ENCODE measurements at regions not wholly inside any gene's neighbourhood (a gene's known extent, or its start where the extent isn't known, plus 50 kb on each side); places are given as distances from the start of the nearest gene placed in this dataset.

DNA sequence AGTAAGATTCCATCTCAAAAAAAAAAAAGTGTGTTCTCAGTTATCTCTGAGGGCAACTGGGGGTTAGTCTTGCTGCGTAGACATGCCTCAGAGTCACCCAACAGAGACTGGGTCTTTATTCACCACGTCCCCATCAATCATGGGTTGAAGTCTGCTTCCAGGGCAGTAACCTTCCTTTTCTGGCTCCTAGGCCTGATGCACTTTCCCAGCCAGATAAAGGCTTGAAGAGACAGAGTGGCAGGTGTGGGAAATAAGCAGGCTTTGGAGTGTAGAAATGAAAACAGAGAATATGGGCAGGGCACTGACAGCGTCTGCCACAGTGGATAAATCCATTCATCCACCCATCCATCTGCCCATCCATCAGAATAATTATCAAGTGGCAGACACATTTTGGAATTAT is 134.1 kb upstream of the LGALSL start:
- TF ChIP-seq FOXP2 (optimal IDR thresholded peaks at IDR 0.05; ENCODE audit: borderline replicate concordance, extremely low read depth, extremely low read length, insufficient read depth) (no peak), POLR2AphosphoS5 (IDR thresholded peaks at IDR 0.05; ENCODE audit: low read depth, low read length) (no peak), SIN3A (IDR thresholded peaks at IDR 0.05; ENCODE audit: borderline replicate concordance, insufficient read depth, low read length) (no peak), TAF1 (IDR thresholded peaks at IDR 0.05; ENCODE audit: borderline replicate concordance, insufficient read depth, low read length) (no peak)
- TF ChIP-seq, protein P1, sequence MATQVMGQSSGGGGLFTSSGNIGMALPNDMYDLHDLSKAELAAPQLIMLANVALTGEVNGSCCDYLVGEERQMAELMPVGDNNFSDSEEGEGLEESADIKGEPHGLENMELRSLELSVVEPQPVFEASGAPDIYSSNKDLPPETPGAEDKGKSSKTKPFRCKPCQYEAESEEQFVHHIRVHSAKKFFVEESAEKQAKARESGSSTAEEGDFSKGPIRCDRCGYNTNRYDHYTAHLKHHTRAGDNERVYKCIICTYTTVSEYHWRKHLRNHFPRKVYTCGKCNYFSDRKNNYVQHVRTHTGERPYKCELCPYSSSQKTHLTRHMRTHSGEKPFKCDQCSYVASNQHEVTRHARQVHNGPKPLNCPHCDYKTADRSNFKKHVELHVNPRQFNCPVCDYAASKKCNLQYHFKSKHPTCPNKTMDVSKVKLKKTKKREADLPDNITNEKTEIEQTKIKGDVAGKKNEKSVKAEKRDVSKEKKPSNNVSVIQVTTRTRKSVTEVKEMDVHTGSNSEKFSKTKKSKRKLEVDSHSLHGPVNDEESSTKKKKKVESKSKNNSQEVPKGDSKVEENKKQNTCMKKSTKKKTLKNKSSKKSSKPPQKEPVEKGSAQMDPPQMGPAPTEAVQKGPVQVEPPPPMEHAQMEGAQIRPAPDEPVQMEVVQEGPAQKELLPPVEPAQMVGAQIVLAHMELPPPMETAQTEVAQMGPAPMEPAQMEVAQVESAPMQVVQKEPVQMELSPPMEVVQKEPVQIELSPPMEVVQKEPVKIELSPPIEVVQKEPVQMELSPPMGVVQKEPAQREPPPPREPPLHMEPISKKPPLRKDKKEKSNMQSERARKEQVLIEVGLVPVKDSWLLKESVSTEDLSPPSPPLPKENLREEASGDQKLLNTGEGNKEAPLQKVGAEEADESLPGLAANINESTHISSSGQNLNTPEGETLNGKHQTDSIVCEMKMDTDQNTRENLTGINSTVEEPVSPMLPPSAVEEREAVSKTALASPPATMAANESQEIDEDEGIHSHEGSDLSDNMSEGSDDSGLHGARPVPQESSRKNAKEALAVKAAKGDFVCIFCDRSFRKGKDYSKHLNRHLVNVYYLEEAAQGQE (IDR thresholded peaks at IDR 0.05; ENCODE audit: insufficient read depth in 1 of 2, low read depth in 2 of 2, low read length in 2 of 2) = no peak

DNA sequence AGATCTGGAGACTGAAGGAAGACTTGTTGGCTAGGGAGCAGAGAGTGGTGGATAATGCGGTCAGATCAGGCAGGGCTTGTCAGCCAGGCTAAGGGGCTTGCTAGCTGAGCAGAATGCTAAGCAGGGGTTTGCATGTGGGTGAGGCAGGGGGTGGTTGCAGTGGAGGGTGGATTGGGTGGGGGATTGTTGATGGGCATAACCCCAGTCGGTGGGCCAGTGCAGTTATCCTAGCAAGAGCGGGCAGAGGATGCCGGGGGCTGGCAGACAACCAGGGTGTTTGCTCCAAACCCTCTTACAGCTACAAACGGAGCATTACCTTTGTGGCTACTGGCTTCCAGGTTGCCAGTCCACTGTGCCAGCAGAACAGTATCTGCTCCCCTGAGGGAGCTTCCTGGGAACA is 131.5 kb upstream of the LGALSL start:
- TF ChIP-seq, protein P1 (IDR thresholded peaks at IDR 0.05; ENCODE audit: insufficient read depth in 1 of 2, low read depth in 2 of 2, low read length in 2 of 2) = no peak
- TF ChIP-seq SIN3A (IDR thresholded peaks at IDR 0.05; ENCODE audit: borderline replicate concordance, insufficient read depth, low read length) (no peak), POLR2AphosphoS5 (IDR thresholded peaks at IDR 0.05; ENCODE audit: low read depth, low read length) (no peak)

DNA sequence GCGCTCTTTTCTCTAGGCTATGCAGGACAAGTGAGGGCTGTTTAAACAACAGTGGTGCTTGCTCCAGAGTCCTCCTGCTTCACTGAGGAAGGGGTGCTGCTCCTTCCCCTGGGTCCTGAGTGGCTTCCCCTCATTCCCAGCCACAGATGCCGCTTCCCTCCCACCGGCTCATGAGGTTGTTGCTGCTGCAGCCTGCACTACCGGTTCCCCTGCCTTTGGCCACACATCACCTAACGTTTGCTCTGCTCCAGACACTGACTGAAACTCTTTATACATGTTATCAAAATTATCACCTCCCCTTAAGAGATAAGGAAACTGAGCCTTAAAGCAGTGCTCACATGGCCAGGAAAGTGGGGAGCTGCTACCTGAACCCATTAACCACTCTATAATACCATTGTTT is 130.8 kb upstream of the LGALSL start:
- no peak for TF ChIP-seq SIN3A (IDR thresholded peaks at IDR 0.05; ENCODE audit: borderline replicate concordance, insufficient read depth, low read length)
- TF ChIP-seq, protein P1 (IDR thresholded peaks at IDR 0.05; ENCODE audit: insufficient read depth in 1 of 2, low read depth in 2 of 2, low read length in 2 of 2) = no peak
- TF ChIP-seq POLR2AphosphoS5 (IDR thresholded peaks at IDR 0.05; ENCODE audit: low read depth, low read length) = no peak
- no peak for TF ChIP-seq FOXP2 (optimal IDR thresholded peaks at IDR 0.05; ENCODE audit: borderline replicate concordance, extremely low read depth, extremely low read length, insufficient read depth)
- no peak for TF ChIP-seq TAF1 (IDR thresholded peaks at IDR 0.05; ENCODE audit: borderline replicate concordance, insufficient read depth, low read length)

DNA sequence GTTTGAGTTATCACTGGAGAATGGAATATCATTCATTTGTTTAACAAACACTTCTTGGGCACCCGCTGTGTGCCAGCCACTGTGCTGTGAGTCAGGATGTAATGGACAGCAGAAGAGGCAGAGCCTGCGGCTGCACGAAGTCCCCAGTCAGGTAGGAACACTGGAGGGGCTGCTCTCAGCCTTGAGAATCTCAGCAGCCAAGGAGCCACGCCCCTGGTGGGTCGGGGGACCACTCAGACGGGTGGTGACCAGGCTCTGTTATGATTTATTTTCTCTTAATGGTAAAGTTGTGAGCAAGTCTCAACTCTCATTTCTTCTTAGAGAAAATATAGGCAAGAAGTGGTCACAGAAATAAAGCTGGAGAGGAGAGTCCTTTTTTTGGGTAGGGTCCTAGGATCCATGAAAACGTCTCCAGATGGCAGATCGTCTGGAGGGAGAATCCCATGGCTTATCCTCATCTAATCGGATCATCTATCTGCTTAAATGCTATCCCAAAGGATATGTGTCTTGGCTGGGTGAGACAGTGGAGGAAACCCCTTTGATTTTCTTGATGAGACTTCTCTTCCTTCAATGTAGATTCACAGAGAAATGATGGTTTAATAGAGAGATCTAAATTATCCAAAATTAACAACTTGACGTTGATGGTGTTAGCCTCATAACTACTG is 129.1 kb upstream of the LGALSL start:
- TF ChIP-seq, protein P1 (IDR thresholded peaks at IDR 0.05; ENCODE audit: insufficient read depth in 1 of 2, low read depth in 2 of 2, low read length in 2 of 2) = no peak
- TF ChIP-seq TAF1 (IDR thresholded peaks at IDR 0.05; ENCODE audit: borderline replicate concordance, insufficient read depth, low read length) (no peak), POLR2AphosphoS5 (IDR thresholded peaks at IDR 0.05; ENCODE audit: low read depth, low read length) (no peak), SIN3A (IDR thresholded peaks at IDR 0.05; ENCODE audit: borderline replicate concordance, insufficient read depth, low read length) (no peak), FOXP2 (optimal IDR thresholded peaks at IDR 0.05; ENCODE audit: borderline replicate concordance, extremely low read depth, extremely low read length, insufficient read depth) (no peak)

DNA sequence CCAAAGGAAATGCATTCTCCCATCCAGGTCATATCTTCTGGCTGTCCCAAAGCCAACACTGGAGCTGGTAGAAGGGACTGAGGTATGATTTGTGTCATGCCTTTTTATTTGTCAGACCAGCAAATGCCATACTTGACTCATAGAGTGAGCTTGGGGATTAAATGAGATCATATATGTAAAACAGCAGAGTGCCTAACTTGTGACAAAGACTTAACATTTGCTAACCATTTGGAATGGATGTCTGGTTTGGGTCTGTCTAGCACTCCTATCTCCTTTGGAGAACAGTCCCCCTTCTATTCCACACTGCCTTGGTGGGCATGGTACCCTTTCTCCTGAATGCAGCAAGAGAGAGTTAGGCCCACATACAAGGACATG is 128.5 kb upstream of the LGALSL start:
- TF ChIP-seq FOXP2 (optimal IDR thresholded peaks at IDR 0.05; ENCODE audit: borderline replicate concordance, extremely low read depth, extremely low read length, insufficient read depth) = no peak
- no peak for TF ChIP-seq TAF1 (IDR thresholded peaks at IDR 0.05; ENCODE audit: borderline replicate concordance, insufficient read depth, low read length)
- no peak for TF ChIP-seq POLR2AphosphoS5 (IDR thresholded peaks at IDR 0.05; ENCODE audit: low read depth, low read length)

Data from PFSK-1 (cell line).